ENCODE measurements at regions not wholly inside any gene's neighbourhood (a gene's known extent, or its start where the extent isn't known, plus 50 kb on each side); places are given as distances from the start of the nearest gene placed in this dataset.
"Not testable (repeated sequence)": the region's sequence is repeated elsewhere in the genome, so short reads cannot be mapped to it uniquely, and the experiment has no call there.

DNA sequence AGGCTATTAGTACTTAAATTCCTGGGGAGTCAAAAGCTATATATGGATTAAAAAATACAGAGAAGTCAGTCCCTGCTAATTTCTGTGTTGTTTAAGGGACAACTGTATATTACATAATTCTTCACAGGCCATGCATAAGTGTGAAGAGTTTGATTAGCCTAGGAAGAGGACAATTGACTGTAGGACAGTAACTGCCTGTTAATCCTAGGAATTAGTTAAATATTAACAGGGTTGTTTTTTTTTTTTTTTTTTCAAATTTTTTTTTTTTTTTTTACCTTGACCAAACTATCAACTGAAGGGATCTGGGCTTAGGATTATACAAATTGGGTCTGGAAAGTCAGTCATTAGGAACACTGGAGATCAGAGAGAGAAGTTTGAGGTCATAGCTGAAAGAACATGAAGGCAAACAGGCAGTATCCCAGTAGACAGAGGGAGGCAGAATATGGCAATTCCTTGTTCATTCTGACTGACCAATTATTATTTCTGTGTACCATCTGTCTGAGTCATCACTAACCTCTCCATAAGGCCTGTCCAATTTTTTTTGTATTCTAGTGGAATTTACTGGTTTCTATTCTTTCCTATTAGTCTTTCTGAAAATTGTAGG is 1139.2 kb downstream of the SORCS1 start:
- Histone ChIP-seq H3K4me1 (ENCODE audit: low read length) (no peaks in the 10 kb centered on the region), H4K20me1 (ENCODE audit: insufficient read depth, low read length) (no peaks in the 10 kb centered on the region), H3K36me3 (replicated peaks; ENCODE audit: insufficient read depth, low read length) (no peaks in the 10 kb centered on the region), H3F3A (ENCODE audit: insufficient read depth, low read length) (no peaks in the 10 kb centered on the region), H3K27me3 (replicated peaks; ENCODE audit: insufficient read depth, low read length) (no peaks in the 10 kb centered on the region), H3K4me3 (ENCODE audit: low read length) (no peak overlapping the region), H3K27ac (ENCODE audit: low read length) (no peak overlapping the region), H3K9me2 (replicated peaks; ENCODE audit: insufficient read depth, low read length) (no peaks in the 10 kb centered on the region), H3K79me2 (ENCODE audit: low read length) (no peaks in the 10 kb centered on the region), H3K9me3 (replicated peaks; ENCODE audit: insufficient read depth, low read length) (no peaks in the 10 kb centered on the region), H3K9ac (ENCODE audit: low read length) (no peak overlapping the region), H2AFZ (ENCODE audit: low read length) (no peak overlapping the region), H3K4me2 (ENCODE audit: low read depth, low read length) (no peak overlapping the region)
- TF ChIP-seq EZH2phosphoT487 (IDR thresholded peaks at IDR 0.05; ENCODE audit: low read length) = no peak
- no peak for TF ChIP-seq EZH2 (optimal IDR thresholded peaks at IDR 0.05; ENCODE audit: low read depth, low read length)
- TF ChIP-seq, protein P1, sequence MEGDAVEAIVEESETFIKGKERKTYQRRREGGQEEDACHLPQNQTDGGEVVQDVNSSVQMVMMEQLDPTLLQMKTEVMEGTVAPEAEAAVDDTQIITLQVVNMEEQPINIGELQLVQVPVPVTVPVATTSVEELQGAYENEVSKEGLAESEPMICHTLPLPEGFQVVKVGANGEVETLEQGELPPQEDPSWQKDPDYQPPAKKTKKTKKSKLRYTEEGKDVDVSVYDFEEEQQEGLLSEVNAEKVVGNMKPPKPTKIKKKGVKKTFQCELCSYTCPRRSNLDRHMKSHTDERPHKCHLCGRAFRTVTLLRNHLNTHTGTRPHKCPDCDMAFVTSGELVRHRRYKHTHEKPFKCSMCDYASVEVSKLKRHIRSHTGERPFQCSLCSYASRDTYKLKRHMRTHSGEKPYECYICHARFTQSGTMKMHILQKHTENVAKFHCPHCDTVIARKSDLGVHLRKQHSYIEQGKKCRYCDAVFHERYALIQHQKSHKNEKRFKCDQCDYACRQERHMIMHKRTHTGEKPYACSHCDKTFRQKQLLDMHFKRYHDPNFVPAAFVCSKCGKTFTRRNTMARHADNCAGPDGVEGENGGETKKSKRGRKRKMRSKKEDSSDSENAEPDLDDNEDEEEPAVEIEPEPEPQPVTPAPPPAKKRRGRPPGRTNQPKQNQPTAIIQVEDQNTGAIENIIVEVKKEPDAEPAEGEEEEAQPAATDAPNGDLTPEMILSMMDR (IDR thresholded peaks at IDR 0.05; ENCODE audit: low read length) = no peak
- DNase-seq = no peak

DNA sequence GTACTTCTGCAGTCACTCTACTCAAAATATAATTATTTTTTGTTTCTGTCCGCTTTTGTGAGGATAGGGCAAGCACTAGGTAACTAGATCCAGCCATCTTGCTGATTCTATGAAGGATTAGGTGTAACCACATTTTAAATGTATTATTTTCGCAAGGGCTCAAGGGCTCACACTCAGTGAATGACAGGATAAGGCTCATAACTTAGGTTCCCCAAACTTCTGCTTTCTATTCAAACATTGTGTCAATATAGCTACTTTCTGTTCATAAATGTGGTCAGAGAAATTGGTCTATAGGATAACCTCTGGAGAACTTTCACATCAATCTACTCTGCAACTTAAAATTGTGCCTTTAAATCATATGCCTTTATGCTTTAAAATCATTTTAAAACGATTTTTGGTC is 1141.2 kb downstream of the SORCS1 start:
- no peak for DNase-seq
- no peaks in the 10 kb centered on the region for H3F3A ChIP-seq (ENCODE audit: insufficient read depth, low read length)
- no peak overlapping the region for H3K27ac ChIP-seq (ENCODE audit: low read length)

DNA sequence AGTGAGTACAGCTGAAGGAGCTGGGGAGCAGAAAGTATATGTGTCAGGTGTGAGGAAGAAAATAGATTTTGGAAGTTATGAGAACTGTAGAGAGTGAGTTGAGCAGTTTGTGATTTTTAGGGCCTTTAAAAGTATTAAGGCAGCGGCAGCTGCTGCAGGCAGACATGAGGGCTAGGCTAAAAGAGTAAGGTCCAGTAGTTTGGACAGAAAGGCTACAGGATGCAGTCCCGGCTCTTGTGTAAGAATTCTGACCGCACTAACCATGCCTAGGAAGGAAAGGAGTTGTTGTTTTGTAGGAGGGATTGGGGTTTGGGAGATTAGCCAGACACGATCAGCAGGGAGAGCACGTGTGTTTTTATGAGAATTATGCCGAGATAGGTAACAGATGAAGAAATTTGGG is 1144.9 kb downstream of the SORCS1 start:
- H3K4me3 ChIP-seq (ENCODE audit: low read length); H3K27me3 ChIP-seq (replicated peaks; ENCODE audit: insufficient read depth, low read length); H3K27ac ChIP-seq (ENCODE audit: low read length); H3K4me1 ChIP-seq (ENCODE audit: low read length); DNase-seq; H3K4me2 ChIP-seq (ENCODE audit: low read depth, low read length); H3F3A ChIP-seq (ENCODE audit: insufficient read depth, low read length); H3K79me2 ChIP-seq (ENCODE audit: low read length); H3K9me2 ChIP-seq (replicated peaks; ENCODE audit: insufficient read depth, low read length); H4K20me1 ChIP-seq (ENCODE audit: insufficient read depth, low read length); H3K9ac ChIP-seq (ENCODE audit: low read length); H3K9me3 ChIP-seq (replicated peaks; ENCODE audit: insufficient read depth, low read length); H2AFZ ChIP-seq (ENCODE audit: low read length); H3K36me3 ChIP-seq (replicated peaks; ENCODE audit: insufficient read depth, low read length): not testable (repeated sequence)

More for the DNA sequence above, 1141.2 kb downstream of the SORCS1 start:
- no peaks in the 10 kb centered on the region for H3K79me2 ChIP-seq (ENCODE audit: low read length)
- no peak overlapping the region for H3K9ac ChIP-seq (ENCODE audit: low read length)
- no peaks in the 10 kb centered on the region for H3K36me3 ChIP-seq (replicated peaks; ENCODE audit: insufficient read depth, low read length)
- H3K4me2 ChIP-seq (ENCODE audit: low read depth, low read length) = no peak overlapping the region
- no peaks in the 10 kb centered on the region for H3K9me2 ChIP-seq (replicated peaks; ENCODE audit: insufficient read depth, low read length)
- TF ChIP-seq EZH2 (optimal IDR thresholded peaks at IDR 0.05; ENCODE audit: low read depth, low read length) = no peak
- TF ChIP-seq, protein P1 (IDR thresholded peaks at IDR 0.05; ENCODE audit: low read length) = no peak
- no peak for TF ChIP-seq EZH2phosphoT487 (IDR thresholded peaks at IDR 0.05; ENCODE audit: low read length)
- no peaks in the 10 kb centered on the region for H3K27me3 ChIP-seq (replicated peaks; ENCODE audit: insufficient read depth, low read length)
- no peaks in the 10 kb centered on the region for H4K20me1 ChIP-seq (ENCODE audit: insufficient read depth, low read length)
- no peaks in the 10 kb centered on the region for H3K9me3 ChIP-seq (replicated peaks; ENCODE audit: insufficient read depth, low read length)
- no peaks in the 10 kb centered on the region for H3K4me1 ChIP-seq (ENCODE audit: low read length)
- no peak overlapping the region for H3K4me3 ChIP-seq (ENCODE audit: low read length)
- no peak overlapping the region for H2AFZ ChIP-seq (ENCODE audit: low read length)

DNA sequence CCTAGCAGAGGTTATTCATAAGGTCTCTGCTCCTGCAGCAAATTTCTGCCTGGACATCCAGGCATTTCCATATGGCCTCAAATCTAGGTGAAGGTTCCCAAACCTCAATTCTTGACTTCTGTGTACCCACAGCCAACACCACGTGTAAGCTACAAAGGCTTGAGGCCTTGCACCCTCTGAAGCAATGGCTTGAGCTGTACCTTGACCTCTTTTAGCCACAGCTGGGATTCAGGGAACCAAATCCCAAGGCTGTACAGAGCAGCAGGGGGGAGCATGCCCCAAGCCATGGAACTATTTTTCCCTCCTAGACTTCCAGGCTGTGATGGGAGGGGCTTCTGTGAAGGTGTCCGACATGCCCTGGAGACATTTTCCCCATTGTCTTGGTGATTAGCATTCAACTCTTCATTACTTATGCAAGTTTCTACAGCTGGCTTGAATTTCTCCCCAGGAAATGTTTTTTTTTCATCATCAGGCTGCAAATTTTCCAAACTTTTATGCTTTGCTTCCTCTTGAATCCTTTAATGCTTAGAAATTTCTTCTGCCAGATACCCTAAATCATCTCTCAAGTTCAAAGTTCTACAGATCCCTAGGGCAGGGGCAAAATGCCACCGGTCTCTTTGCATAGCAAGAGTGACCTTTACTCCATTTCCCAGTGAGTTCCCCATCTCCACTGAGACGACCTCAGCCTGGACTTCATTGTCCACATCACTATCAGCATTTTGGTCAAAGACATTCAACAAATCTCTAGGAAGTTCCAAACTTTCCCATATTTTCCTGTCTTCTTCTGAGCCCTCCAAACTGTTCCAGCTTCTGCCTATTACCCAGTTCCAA is 1148.9 kb downstream of the SORCS1 start:
- not testable (repeated sequence) for H3K4me2 ChIP-seq (ENCODE audit: low read depth, low read length); H3K36me3 ChIP-seq (replicated peaks; ENCODE audit: insufficient read depth, low read length); DNase-seq; H3K27me3 ChIP-seq (replicated peaks; ENCODE audit: insufficient read depth, low read length); H3K4me3 ChIP-seq (ENCODE audit: low read length); H3K4me1 ChIP-seq (ENCODE audit: low read length); H3K9me2 ChIP-seq (replicated peaks; ENCODE audit: insufficient read depth, low read length); H3K27ac ChIP-seq (ENCODE audit: low read length); H3K79me2 ChIP-seq (ENCODE audit: low read length); H4K20me1 ChIP-seq (ENCODE audit: insufficient read depth, low read length); H2AFZ ChIP-seq (ENCODE audit: low read length); H3K9ac ChIP-seq (ENCODE audit: low read length); H3F3A ChIP-seq (ENCODE audit: insufficient read depth, low read length); H3K9me3 ChIP-seq (replicated peaks; ENCODE audit: insufficient read depth, low read length)

Measured in MM.1S (cell line).